ENCODE measurements at regions not wholly inside any gene's neighbourhood (a gene's known extent, or its start where the extent isn't known, plus 50 kb on each side); places are given as distances from the start of the nearest gene placed in this dataset.

DNA sequence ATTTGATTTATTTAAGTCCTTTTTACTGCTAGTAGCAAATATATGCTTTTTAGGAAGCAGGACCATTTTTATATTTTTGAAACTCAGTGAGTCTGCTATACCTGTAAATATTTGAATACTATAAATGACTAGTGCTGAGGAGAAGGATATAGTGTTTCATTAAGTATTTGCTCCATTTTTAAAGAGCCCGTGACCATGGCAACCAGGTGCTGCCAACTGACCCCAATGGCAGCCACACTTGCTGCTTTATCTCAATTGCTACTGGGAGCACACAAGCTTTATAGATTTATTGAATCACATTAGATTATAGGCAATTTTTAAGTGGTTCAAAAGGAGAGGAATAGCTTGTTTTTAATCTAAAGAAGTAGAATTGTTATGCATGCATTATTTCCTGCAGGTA, 142.0 kb downstream of the SCG2 start:
- no peaks in the 10 kb centered on the region for H3K4me1 ChIP-seq (ENCODE audit: control insufficient read depth, insufficient read depth, low read length)
- no peak for DNase-seq
- Mint-ChIP-seq H3K27me3 (ENCODE audit: insufficient read depth) (peaks cover 19% of the 10 kb centered on the region), H3K9me3 (peaks cover 7% of the 10 kb centered on the region), H3K36me3 (ENCODE audit: low read depth) (no peaks in the 10 kb centered on the region), H3K27ac (no peak overlapping the region), H3K4me3 (no peak overlapping the region), H3K4me1 (no peaks in the 10 kb centered on the region)
- H3K36me3 ChIP-seq (ENCODE audit: control insufficient read depth, insufficient read depth, low read length), result no peaks in the 10 kb centered on the region
- no peaks in the 10 kb centered on the region for H3K9me3 ChIP-seq (ENCODE audit: control insufficient read depth, low read length)
- H3K27ac ChIP-seq (ENCODE audit: low read depth, low read length), result no peak overlapping the region
- TF ChIP-seq, protein P1, sequence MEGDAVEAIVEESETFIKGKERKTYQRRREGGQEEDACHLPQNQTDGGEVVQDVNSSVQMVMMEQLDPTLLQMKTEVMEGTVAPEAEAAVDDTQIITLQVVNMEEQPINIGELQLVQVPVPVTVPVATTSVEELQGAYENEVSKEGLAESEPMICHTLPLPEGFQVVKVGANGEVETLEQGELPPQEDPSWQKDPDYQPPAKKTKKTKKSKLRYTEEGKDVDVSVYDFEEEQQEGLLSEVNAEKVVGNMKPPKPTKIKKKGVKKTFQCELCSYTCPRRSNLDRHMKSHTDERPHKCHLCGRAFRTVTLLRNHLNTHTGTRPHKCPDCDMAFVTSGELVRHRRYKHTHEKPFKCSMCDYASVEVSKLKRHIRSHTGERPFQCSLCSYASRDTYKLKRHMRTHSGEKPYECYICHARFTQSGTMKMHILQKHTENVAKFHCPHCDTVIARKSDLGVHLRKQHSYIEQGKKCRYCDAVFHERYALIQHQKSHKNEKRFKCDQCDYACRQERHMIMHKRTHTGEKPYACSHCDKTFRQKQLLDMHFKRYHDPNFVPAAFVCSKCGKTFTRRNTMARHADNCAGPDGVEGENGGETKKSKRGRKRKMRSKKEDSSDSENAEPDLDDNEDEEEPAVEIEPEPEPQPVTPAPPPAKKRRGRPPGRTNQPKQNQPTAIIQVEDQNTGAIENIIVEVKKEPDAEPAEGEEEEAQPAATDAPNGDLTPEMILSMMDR (conservative IDR thresholded peaks at IDR 0.05), result no peak
- H3K9ac ChIP-seq (ENCODE audit: extremely low read depth, low read length, poor library complexity, severe bottlenecking), result no peak overlapping the region
- H3K27me3 ChIP-seq (ENCODE audit: control insufficient read depth, insufficient read depth, low read length, poor library complexity, severe bottlenecking), result no peaks in the 10 kb centered on the region
- H3K4me3 ChIP-seq (ENCODE audit: low read length), result no peak overlapping the region
- WGBS, 2 experiments (ENCODE audit: insufficient coverage in 1 of 2, insufficient read length in 1 of 2), result 100% methylated on average over 1 of the region's 1 CpG

DNA sequence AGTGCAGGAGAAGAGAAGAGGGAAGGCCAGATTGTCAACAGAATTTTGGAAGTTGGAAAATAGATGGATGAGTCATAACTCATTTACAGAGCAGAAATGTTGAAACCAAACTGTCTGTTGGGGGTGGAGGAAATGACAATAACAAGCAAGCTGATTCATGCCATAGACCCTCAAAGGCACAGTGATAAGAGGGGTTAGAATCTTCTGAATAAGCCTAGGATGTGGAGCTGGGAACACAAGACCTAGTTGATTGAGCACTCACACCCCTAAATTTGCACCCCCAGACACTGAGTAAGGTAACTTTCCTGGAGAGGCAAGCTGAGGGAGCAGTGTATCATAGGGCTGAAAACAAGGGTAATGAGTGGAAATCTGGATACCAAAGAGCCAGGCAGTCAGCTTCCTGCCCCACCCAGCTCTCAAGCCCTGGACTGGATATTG, 141.4 kb downstream of the SCG2 start:
- Mint-ChIP-seq H3K27me3 (ENCODE audit: insufficient read depth) (peaks cover 23% of the 10 kb centered on the region), H3K36me3 (ENCODE audit: low read depth) (no peaks in the 10 kb centered on the region), H3K9me3 (peaks cover 7% of the 10 kb centered on the region), H3K4me3 (no peak overlapping the region), H3K27ac (no peak overlapping the region), H3K4me1 (no peaks in the 10 kb centered on the region)
- H3K27me3 ChIP-seq (ENCODE audit: control insufficient read depth, insufficient read depth, low read length, poor library complexity, severe bottlenecking), result no peaks in the 10 kb centered on the region
- H3K9me3 ChIP-seq (ENCODE audit: control insufficient read depth, low read length), result no peaks in the 10 kb centered on the region
- H3K4me1 ChIP-seq (ENCODE audit: control insufficient read depth, insufficient read depth, low read length), result no peaks in the 10 kb centered on the region
- no peak overlapping the region for H3K27ac ChIP-seq (ENCODE audit: low read depth, low read length)
- no peak overlapping the region for H3K4me3 ChIP-seq (ENCODE audit: low read length)
- no peak overlapping the region for H3K9ac ChIP-seq (ENCODE audit: extremely low read depth, low read length, poor library complexity, severe bottlenecking)
- TF ChIP-seq, protein P1 (conservative IDR thresholded peaks at IDR 0.05), result no peak
- no peak for DNase-seq
- no peaks in the 10 kb centered on the region for H3K36me3 ChIP-seq (ENCODE audit: control insufficient read depth, insufficient read depth, low read length)

- Mint-ChIP-seq H3K4me3 (no peak overlapping the region), H3K27me3 (ENCODE audit: insufficient read depth) (peaks cover 28% of the 10 kb centered on the region), H3K27ac (no peak overlapping the region), H3K4me1 (peaks cover under 1% of the 10 kb centered on the region), H3K36me3 (ENCODE audit: low read depth) (no peaks in the 10 kb centered on the region), H3K9me3 (peaks cover 7% of the 10 kb centered on the region)
- no peak for DNase-seq
- Histone ChIP-seq H3K27me3 (ENCODE audit: control insufficient read depth, insufficient read depth, low read length, poor library complexity, severe bottlenecking) (no peaks in the 10 kb centered on the region), H3K4me3 (ENCODE audit: low read length) (no peak overlapping the region), H3K36me3 (ENCODE audit: control insufficient read depth, insufficient read depth, low read length) (no peaks in the 10 kb centered on the region), H3K27ac (ENCODE audit: low read depth, low read length) (no peak overlapping the region), H3K9ac (ENCODE audit: extremely low read depth, low read length, poor library complexity, severe bottlenecking) (no peak overlapping the region), H3K4me1 (ENCODE audit: control insufficient read depth, insufficient read depth, low read length) (no peaks in the 10 kb centered on the region), H3K9me3 (ENCODE audit: control insufficient read depth, low read length) (no peaks in the 10 kb centered on the region)
- TF ChIP-seq, protein P1 (conservative IDR thresholded peaks at IDR 0.05), result no peak
- WGBS, 2 experiments (ENCODE audit: insufficient coverage in 1 of 2, insufficient read length in 1 of 2), result 84 to 100% methylated on average over 1 to 2 of the region's 2 CpGs
Observed at GRCh38 chr2:223464071-223464470, 138.1 kb downstream of the SCG2 start.
